Mesenchymal stem cell (in vitro differentiated cells and primary cell): ENCODE measurements at regions not wholly inside any gene's neighbourhood (a gene's known extent, or its start where the extent isn't known, plus 50 kb on each side); places are given as distances from the start of the nearest gene placed in this dataset.

Experiments
- DNase-seq: peaks from one replicate; pipeline ENCODE4 v3.0.0-alpha.2; 2013
- H2AFZ ChIP-seq: one replicate; pipeline ENCODE4 v1.6.1; 2013; ENCODE audit warnings: low read depth, mild to moderate bottlenecking, control low read depth, inconsistent platforms, low read length, moderate library complexity
- H2AK5ac ChIP-seq: 2 replicates; pipeline ENCODE4 v1.6.1; 2013; ENCODE audit warnings: low read length, moderate library complexity, mild to moderate bottlenecking, inconsistent platforms; ENCODE audit not compliant: severe bottlenecking
- H2BK120ac ChIP-seq: one replicate; pipeline ENCODE4 v1.6.1; 2013; ENCODE audit warnings: low read depth, mild to moderate bottlenecking, inconsistent platforms, low read length, moderate library complexity
- H2BK12ac ChIP-seq, 2 experiments: one replicate each; pipeline ENCODE4 v1.6.1; 2013; ENCODE audit warnings: inconsistent platforms in 2 of 2, low read length in 2 of 2, mild to moderate bottlenecking in 2 of 2, moderate library complexity in 2 of 2, control low read depth in 1 of 2
- H2BK15ac ChIP-seq: one replicate; pipeline ENCODE4 v1.6.1; 2013; ENCODE audit warnings: mild to moderate bottlenecking, low read depth, inconsistent platforms; ENCODE audit not compliant: poor library complexity, severe bottlenecking
- H2BK5ac ChIP-seq: 2 replicates; pipeline ENCODE4 v1.6.1; 2013; ENCODE audit warnings: low read depth, mild to moderate bottlenecking, low read length, control low read depth, inconsistent platforms; ENCODE audit not compliant: poor library complexity, severe bottlenecking
- H3K14ac ChIP-seq, 2 experiments: one replicate each; pipeline ENCODE4 v1.6.1; 2013; ENCODE audit warnings: inconsistent platforms in 2 of 2, low read length in 2 of 2, control low read depth in 1 of 2, mild to moderate bottlenecking in 1 of 2, moderate library complexity in 1 of 2
- H3K18ac ChIP-seq, 2 experiments: one replicate each; pipeline ENCODE4 v1.6.1; 2013; ENCODE audit warnings: inconsistent platforms in 2 of 2, low read length in 2 of 2, control low read depth in 1 of 2, low read depth in 1 of 2, mild to moderate bottlenecking in 1 of 2
- H3K23ac ChIP-seq, 2 experiments: one replicate each; pipeline ENCODE4 v1.6.1; 2013; ENCODE audit warnings: inconsistent platforms in 2 of 2, low read length in 2 of 2, mild to moderate bottlenecking in 2 of 2, moderate library complexity in 2 of 2, control low read depth in 1 of 2
- H3K27ac ChIP-seq: 2 replicates; pipeline ENCODE4 v1.5.1; 2013; ENCODE audit warnings: mild to moderate bottlenecking, moderate library complexity, low read length, control low read depth, inconsistent platforms; ENCODE audit not compliant: poor library complexity, severe bottlenecking
- H3K27me3 ChIP-seq, 2 experiments: 2 replicates each; pipeline versions ENCODE4 v1.6.1 to v1.7.0; 2013; ENCODE audit warnings: low read length in 2 of 2, mild to moderate bottlenecking in 2 of 2, moderate library complexity in 2 of 2, control low read depth in 1 of 2, inconsistent platforms in 1 of 2; ENCODE audit not compliant: control insufficient read depth in 1 of 2, insufficient read depth in 1 of 2
- H3K36me3 ChIP-seq, 2 experiments: 2 replicates each; pipeline versions ENCODE4 v1.6.1 to v1.7.0; 2013; ENCODE audit warnings: low read length in 2 of 2, control low read depth in 1 of 2, inconsistent platforms in 1 of 2, low read depth in 1 of 2, mild to moderate bottlenecking in 1 of 2; ENCODE audit not compliant: insufficient read depth in 2 of 2, control insufficient read depth in 1 of 2
- H3K4ac ChIP-seq, 2 experiments: one replicate each; pipeline ENCODE4 v1.6.1; 2013; ENCODE audit warnings: inconsistent platforms in 2 of 2, low read length in 2 of 2, mild to moderate bottlenecking in 2 of 2, moderate library complexity in 2 of 2, control low read depth in 1 of 2, low read depth in 1 of 2
- H3K4me1 ChIP-seq: 2 replicates; pipeline ENCODE4 v1.6.1; 2013; ENCODE audit warnings: low read depth, low read length, control low read depth; ENCODE audit not compliant: control insufficient read depth, insufficient read depth
- H3K4me2 ChIP-seq: 2 replicates; pipeline ENCODE4 v1.6.1; 2013; ENCODE audit warnings: low read length, mild to moderate bottlenecking, inconsistent platforms; ENCODE audit not compliant: poor library complexity, severe bottlenecking
- H3K4me3 ChIP-seq, 2 experiments: 2 replicates each; pipeline versions ENCODE4 v1.5.1 to v1.7.0; 2013; ENCODE audit warnings: low read length in 2 of 2, mild to moderate bottlenecking in 2 of 2, control low read depth in 1 of 2, low read depth in 1 of 2; ENCODE audit not compliant: insufficient read depth in 1 of 2
- H3K79me1 ChIP-seq: replicated peaks from 2 replicates; pipeline ENCODE4 v1.6.1; 2013; ENCODE audit warnings: mild to moderate bottlenecking, control low read depth, low read length, inconsistent platforms; ENCODE audit not compliant: poor library complexity, severe bottlenecking
- H3K9ac ChIP-seq: 2 replicates; pipeline ENCODE4 v1.7.0; 2013; ENCODE audit warnings: mild to moderate bottlenecking, low read length, moderate library complexity
- H3K9me3 ChIP-seq: 2 replicates; pipeline ENCODE4 v1.7.0; 2013; ENCODE audit warnings: mild to moderate bottlenecking, low read length; ENCODE audit not compliant: control insufficient read depth
- H4K8ac ChIP-seq: one replicate; pipeline ENCODE4 v1.6.1; 2013; ENCODE audit warnings: inconsistent platforms, mild to moderate bottlenecking, low read length, moderate library complexity
- H4K91ac ChIP-seq: one replicate; pipeline ENCODE4 v1.6.1; 2013; ENCODE audit warnings: mild to moderate bottlenecking, low read length, inconsistent platforms
- WGBS: methylation state at CpG from one replicate; pipeline ENCODE4 v1.1.7; 2013; ENCODE audit warnings: mixed read lengths; 5-methylcytosine and 5-hydroxymethylcytosine counted together

- no peaks in the 10 kb centered on the region for H3K79me1 ChIP-seq
- H3K9me3 ChIP-seq: no peaks in the 10 kb centered on the region
- H3K4ac ChIP-seq: no peak overlapping the region
- H3K14ac ChIP-seq: no peak overlapping the region
- WGBS: 88% methylated on average over 10 of the region's 10 CpGs
- H3K36me3 ChIP-seq: no peaks in the 10 kb centered on the region
- peak overlapping the region in 1 of 2 experiments; percentile 17 for H3K4me3 ChIP-seq
- H2BK12ac ChIP-seq: no peak overlapping the region
- H3K27me3 ChIP-seq: peaks cover 35 to 38% of the 10 kb centered on the region in 2 experiments
- H3K9ac ChIP-seq: no peak overlapping the region
- no peak overlapping the region for H2BK120ac ChIP-seq
- H4K8ac ChIP-seq: peak overlapping the region; percentile 37
- H4K91ac ChIP-seq: no peak overlapping the region
- no peak overlapping the region for H3K23ac ChIP-seq
- H2AFZ ChIP-seq: no peak overlapping the region
- H3K4me2 ChIP-seq: no peak overlapping the region
- no peak overlapping the region for H2AK5ac ChIP-seq
- no peak overlapping the region for H3K27ac ChIP-seq
- peaks cover 18% of the 10 kb centered on the region for H3K4me1 ChIP-seq
- DNase-seq: no peak
- no peak overlapping the region for H2BK15ac ChIP-seq
- H2BK5ac ChIP-seq: no peak overlapping the region
- no peak overlapping the region for H3K18ac ChIP-seq
Measured at GRCh38 chr22:23384431-23384830, 195.7 kb downstream of the IGLL1 start.

DNA sequence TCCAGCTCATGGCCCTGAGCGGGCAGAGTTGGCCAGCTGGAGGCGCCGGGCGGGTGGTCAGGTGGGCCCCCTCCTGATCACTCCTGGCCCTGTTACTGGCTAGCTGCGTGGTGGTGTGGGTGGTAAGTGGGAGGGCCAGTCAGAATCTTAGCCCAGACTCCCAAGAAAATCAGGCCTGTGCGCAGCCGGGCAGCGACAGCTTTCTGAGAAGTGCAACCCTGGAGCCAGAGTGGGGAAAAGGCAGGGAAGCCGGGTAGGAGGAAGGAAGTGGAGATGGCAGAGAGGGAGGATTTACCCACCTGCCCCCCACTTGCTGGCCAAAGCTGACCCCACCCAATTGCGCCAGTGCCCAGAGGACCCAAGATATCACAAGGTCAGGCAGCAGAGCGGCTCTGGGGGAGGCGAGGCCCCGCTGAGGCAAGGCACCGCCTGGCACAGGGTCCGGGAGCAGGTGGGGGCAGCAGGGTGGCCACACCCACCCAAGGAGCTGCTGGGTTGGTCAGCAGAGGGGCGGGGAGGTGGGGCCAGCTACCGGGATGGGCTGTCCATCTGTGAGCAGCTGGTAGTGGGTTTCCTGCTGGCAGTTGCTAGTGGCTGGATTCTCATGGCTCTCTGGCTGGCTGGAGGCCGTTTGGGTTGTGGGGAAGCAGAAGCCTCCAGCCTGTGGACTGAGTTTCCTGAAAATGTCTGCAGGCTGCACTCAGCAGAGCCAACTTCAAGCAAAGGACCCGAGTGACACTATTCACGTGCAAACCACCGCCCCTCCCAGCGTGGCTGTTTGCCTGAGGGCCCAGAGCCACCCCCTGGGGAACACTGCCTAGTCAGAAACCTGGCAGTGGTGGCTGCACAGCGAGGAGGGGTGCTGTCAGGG is 196.4 kb downstream of the IGLL1 start:
- no peak for DNase-seq

DNA sequence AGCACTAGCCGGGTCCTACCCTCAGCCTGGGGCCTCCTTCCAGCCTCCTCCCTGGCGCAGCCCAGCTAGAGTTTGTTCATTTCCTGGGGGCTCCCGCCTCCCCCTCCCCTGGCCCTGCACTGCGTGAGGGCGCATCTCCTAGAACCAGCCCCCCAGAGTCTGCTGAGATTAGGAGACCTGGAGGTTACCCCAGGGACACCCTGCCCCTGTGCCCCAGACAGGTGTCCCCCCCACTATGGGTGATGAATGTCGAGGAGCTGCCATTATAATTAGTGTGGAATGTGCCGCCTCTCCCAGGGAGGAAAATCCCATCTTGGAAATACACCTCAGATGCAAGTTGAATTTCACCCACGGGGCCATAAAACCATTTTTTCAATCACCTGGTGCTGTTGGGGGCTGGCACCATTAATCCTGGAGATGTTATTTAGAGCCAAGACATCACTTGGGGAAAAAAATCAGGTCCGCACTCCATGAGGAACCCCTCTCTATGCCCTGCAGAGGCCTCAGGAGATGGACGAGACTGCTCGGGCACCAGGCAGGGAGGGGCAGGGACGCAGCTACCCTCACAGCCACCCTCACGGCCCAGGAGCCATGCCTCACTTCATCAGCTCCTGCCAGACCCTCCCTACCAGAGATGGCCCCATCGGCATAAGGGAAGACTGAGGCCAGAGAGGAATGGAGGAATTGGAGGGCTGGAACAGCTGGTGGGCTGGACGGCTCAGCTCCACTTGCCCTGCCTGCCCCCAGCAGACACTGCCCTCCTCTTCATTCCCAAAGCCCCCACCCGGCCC is 197.5 kb downstream of the IGLL1 start:
- H3K4me2 ChIP-seq: no peak overlapping the region
- no peaks in the 10 kb centered on the region for H3K79me1 ChIP-seq
- DNase-seq: no peak
- peaks cover 17% of the 10 kb centered on the region for H3K4me1 ChIP-seq
- no peak overlapping the region for H3K4me3 ChIP-seq
- H3K23ac ChIP-seq: no peak overlapping the region
- no peak overlapping the region for H3K27ac ChIP-seq
- no peak overlapping the region for H2AK5ac ChIP-seq
- no peak overlapping the region for H2BK5ac ChIP-seq
- H2BK120ac ChIP-seq: no peak overlapping the region
- no peaks in the 10 kb centered on the region for H3K9me3 ChIP-seq
- H3K4ac ChIP-seq: no peak overlapping the region
- H3K14ac ChIP-seq: peak overlapping the region in 1 of 2 experiments; percentile 80
- H4K91ac ChIP-seq: no peak overlapping the region
- no peak overlapping the region for H2BK12ac ChIP-seq
- no peak overlapping the region for H3K18ac ChIP-seq
- no peak overlapping the region for H2BK15ac ChIP-seq
- H3K27me3 ChIP-seq: peaks cover 32 to 47% of the 10 kb centered on the region in 2 experiments
- no peak overlapping the region for H3K9ac ChIP-seq
- H4K8ac ChIP-seq: no peak overlapping the region
- H2AFZ ChIP-seq: no peak overlapping the region
- no peaks in the 10 kb centered on the region for H3K36me3 ChIP-seq
- 84% methylated on average over 16 of the region's 16 CpGs for WGBS

More for the DNA sequence above, 196.4 kb downstream of the IGLL1 start:
- Histone ChIP-seq H3K4me3 (peak overlapping the region in 1 of 2 experiments; percentile 20), H3K36me3 (no peaks in the 10 kb centered on the region), H3K27me3 (peaks cover 32 to 38% of the 10 kb centered on the region in 2 experiments), H4K8ac (no peak overlapping the region), H3K9me3 (no peaks in the 10 kb centered on the region), H4K91ac (no peak overlapping the region), H2AK5ac (no peak overlapping the region), H2BK120ac (no peak overlapping the region), H3K27ac (no peak overlapping the region), H3K9ac (no peak overlapping the region), H3K4me1 (peaks cover 17% of the 10 kb centered on the region), H2BK5ac (no peak overlapping the region), H3K23ac (no peak overlapping the region), H2AFZ (no peak overlapping the region), H2BK12ac (no peak overlapping the region), H3K4ac (no peak overlapping the region), H3K18ac (no peak overlapping the region), H3K14ac (peak overlapping the region in 1 of 2 experiments; percentile 36), H2BK15ac (no peak overlapping the region), H3K79me1 (no peaks in the 10 kb centered on the region), H3K4me2 (no peak overlapping the region)
- WGBS: 58% methylated on average over 23 of the region's 23 CpGs
